GM21619 (cell line): ENCODE measurements at regions not wholly inside any gene's neighbourhood (a gene's known extent, or its start where the extent isn't known, plus 50 kb on each side); places are given as distances from the start of the nearest gene placed in this dataset.
"Not testable (repeated sequence)": the region's sequence is repeated elsewhere in the genome, so short reads cannot be mapped to it uniquely, and the experiment has no call there.

Experiments used
- ATAC-seq: cut with Tn5 transposase; IDR thresholded peaks from one replicate; pipeline ENCODE4 v1.9.1; 2021; ENCODE audit not compliant: unreplicated experiment

- ATAC-seq: no peak
These were observed 332.4 kb upstream of the IGF1R start for GRCh38 chr15:98315971-98316370.

GRCh38 chr15:98321896-98322295 is 326.4 kb upstream of the IGF1R start:
- no peak for ATAC-seq

GRCh38 chr15:98322581-98322980 is 325.8 kb upstream of the IGF1R start:
- no peak for ATAC-seq

- no peak for ATAC-seq
These were observed 323.9 kb upstream of the IGF1R start for GRCh38 chr15:98324341-98324970.

- no peak for ATAC-seq
These were observed 321.5 kb upstream of the IGF1R start for GRCh38 chr15:98326804-98327203.

- ATAC-seq: no peak
These were observed 318.1 kb upstream of the IGF1R start for GRCh38 chr15:98330258-98330657.

GRCh38 chr15:98330692-98331435 is 317.5 kb upstream of the IGF1R start:
- no peak for ATAC-seq

GRCh38 chr15:98331676-98332075 is 316.7 kb upstream of the IGF1R start:
- ATAC-seq: no peak

GRCh38 chr15:98333251-98333650 is 315.1 kb upstream of the IGF1R start:
- ATAC-seq: no peak

GRCh38 chr15:98342911-98343310 is 305.4 kb upstream of the IGF1R start:
- ATAC-seq: no peak

GRCh38 chr15:98344591-98344990 is 303.7 kb upstream of the IGF1R start:
- ATAC-seq: no peak

- ATAC-seq: no peak
These were observed 301.3 kb upstream of the IGF1R start for GRCh38 chr15:98347001-98347400.

- ATAC-seq: no peak
These were observed 300.5 kb upstream of the IGF1R start for GRCh38 chr15:98347866-98348265.

- ATAC-seq: no peak
These were observed 298.1 kb upstream of the IGF1R start for GRCh38 chr15:98350276-98350675.

GRCh38 chr15:98358274-98358673 is 290.1 kb upstream of the IGF1R start:
- ATAC-seq: not testable (repeated sequence)

- ATAC-seq: no peak
These were observed 289.4 kb upstream of the IGF1R start for GRCh38 chr15:98358971-98359370.

GRCh38 chr15:98363416-98363815 is 284.9 kb upstream of the IGF1R start:
- ATAC-seq: no peak

- no peak for ATAC-seq
These were observed 284.4 kb upstream of the IGF1R start for GRCh38 chr15:98363955-98364354.

GRCh38 chr15:98369081-98369716 is 279.1 kb upstream of the IGF1R start:
- no peak for ATAC-seq

- ATAC-seq: no peak
These were observed 272.6 kb upstream of the IGF1R start for GRCh38 chr15:98375513-98376340.

GRCh38 chr15:98380721-98381120 is 267.6 kb upstream of the IGF1R start:
- ATAC-seq: no peak
